Mesenchymal stem cell (in vitro differentiated cells and primary cell): ENCODE measurements at regions not wholly inside any gene's neighbourhood (a gene's known extent, or its start where the extent isn't known, plus 50 kb on each side); places are given as distances from the start of the nearest gene placed in this dataset.

ENCODE experiments used
- DNase-seq: peaks from one replicate; pipeline ENCODE4 v3.0.0-alpha.2; 2013
- H2AFZ ChIP-seq: one replicate; pipeline ENCODE4 v1.6.1; 2013; ENCODE audit warnings: low read depth, mild to moderate bottlenecking, control low read depth, inconsistent platforms, low read length, moderate library complexity
- H2AK5ac ChIP-seq: 2 replicates; pipeline ENCODE4 v1.6.1; 2013; ENCODE audit warnings: low read length, moderate library complexity, mild to moderate bottlenecking, inconsistent platforms; ENCODE audit not compliant: severe bottlenecking
- H2BK120ac ChIP-seq: one replicate; pipeline ENCODE4 v1.6.1; 2013; ENCODE audit warnings: low read depth, mild to moderate bottlenecking, inconsistent platforms, low read length, moderate library complexity
- H2BK12ac ChIP-seq, 2 experiments: one replicate each; pipeline ENCODE4 v1.6.1; 2013; ENCODE audit warnings: inconsistent platforms in 2 of 2, low read length in 2 of 2, mild to moderate bottlenecking in 2 of 2, moderate library complexity in 2 of 2, control low read depth in 1 of 2
- H2BK15ac ChIP-seq: one replicate; pipeline ENCODE4 v1.6.1; 2013; ENCODE audit warnings: mild to moderate bottlenecking, low read depth, inconsistent platforms; ENCODE audit not compliant: poor library complexity, severe bottlenecking
- H2BK5ac ChIP-seq: 2 replicates; pipeline ENCODE4 v1.6.1; 2013; ENCODE audit warnings: low read depth, mild to moderate bottlenecking, low read length, control low read depth, inconsistent platforms; ENCODE audit not compliant: poor library complexity, severe bottlenecking
- H3K14ac ChIP-seq, 2 experiments: one replicate each; pipeline ENCODE4 v1.6.1; 2013; ENCODE audit warnings: inconsistent platforms in 2 of 2, low read length in 2 of 2, control low read depth in 1 of 2, mild to moderate bottlenecking in 1 of 2, moderate library complexity in 1 of 2
- H3K18ac ChIP-seq, 2 experiments: one replicate each; pipeline ENCODE4 v1.6.1; 2013; ENCODE audit warnings: inconsistent platforms in 2 of 2, low read length in 2 of 2, control low read depth in 1 of 2, low read depth in 1 of 2, mild to moderate bottlenecking in 1 of 2
- H3K23ac ChIP-seq, 2 experiments: one replicate each; pipeline ENCODE4 v1.6.1; 2013; ENCODE audit warnings: inconsistent platforms in 2 of 2, low read length in 2 of 2, mild to moderate bottlenecking in 2 of 2, moderate library complexity in 2 of 2, control low read depth in 1 of 2
- H3K27ac ChIP-seq: 2 replicates; pipeline ENCODE4 v1.5.1; 2013; ENCODE audit warnings: mild to moderate bottlenecking, moderate library complexity, low read length, control low read depth, inconsistent platforms; ENCODE audit not compliant: poor library complexity, severe bottlenecking
- H3K27me3 ChIP-seq, 2 experiments: 2 replicates each; pipeline versions ENCODE4 v1.6.1 to v1.7.0; 2013; ENCODE audit warnings: low read length in 2 of 2, mild to moderate bottlenecking in 2 of 2, moderate library complexity in 2 of 2, control low read depth in 1 of 2, inconsistent platforms in 1 of 2; ENCODE audit not compliant: control insufficient read depth in 1 of 2, insufficient read depth in 1 of 2
- H3K36me3 ChIP-seq, 2 experiments: 2 replicates each; pipeline versions ENCODE4 v1.6.1 to v1.7.0; 2013; ENCODE audit warnings: low read length in 2 of 2, control low read depth in 1 of 2, inconsistent platforms in 1 of 2, low read depth in 1 of 2, mild to moderate bottlenecking in 1 of 2; ENCODE audit not compliant: insufficient read depth in 2 of 2, control insufficient read depth in 1 of 2
- H3K4ac ChIP-seq, 2 experiments: one replicate each; pipeline ENCODE4 v1.6.1; 2013; ENCODE audit warnings: inconsistent platforms in 2 of 2, low read length in 2 of 2, mild to moderate bottlenecking in 2 of 2, moderate library complexity in 2 of 2, control low read depth in 1 of 2, low read depth in 1 of 2
- H3K4me1 ChIP-seq: 2 replicates; pipeline ENCODE4 v1.6.1; 2013; ENCODE audit warnings: low read depth, low read length, control low read depth; ENCODE audit not compliant: control insufficient read depth, insufficient read depth
- H3K4me2 ChIP-seq: 2 replicates; pipeline ENCODE4 v1.6.1; 2013; ENCODE audit warnings: low read length, mild to moderate bottlenecking, inconsistent platforms; ENCODE audit not compliant: poor library complexity, severe bottlenecking
- H3K4me3 ChIP-seq, 2 experiments: 2 replicates each; pipeline versions ENCODE4 v1.5.1 to v1.7.0; 2013; ENCODE audit warnings: low read length in 2 of 2, mild to moderate bottlenecking in 2 of 2, control low read depth in 1 of 2, low read depth in 1 of 2; ENCODE audit not compliant: insufficient read depth in 1 of 2
- H3K79me1 ChIP-seq: replicated peaks from 2 replicates; pipeline ENCODE4 v1.6.1; 2013; ENCODE audit warnings: mild to moderate bottlenecking, control low read depth, low read length, inconsistent platforms; ENCODE audit not compliant: poor library complexity, severe bottlenecking
- H3K9ac ChIP-seq: 2 replicates; pipeline ENCODE4 v1.7.0; 2013; ENCODE audit warnings: mild to moderate bottlenecking, low read length, moderate library complexity
- H3K9me3 ChIP-seq: 2 replicates; pipeline ENCODE4 v1.7.0; 2013; ENCODE audit warnings: mild to moderate bottlenecking, low read length; ENCODE audit not compliant: control insufficient read depth
- H4K8ac ChIP-seq: one replicate; pipeline ENCODE4 v1.6.1; 2013; ENCODE audit warnings: inconsistent platforms, mild to moderate bottlenecking, low read length, moderate library complexity
- H4K91ac ChIP-seq: one replicate; pipeline ENCODE4 v1.6.1; 2013; ENCODE audit warnings: mild to moderate bottlenecking, low read length, inconsistent platforms
- WGBS: methylation state at CpG from one replicate; pipeline ENCODE4 v1.1.7; 2013; ENCODE audit warnings: mixed read lengths; 5-methylcytosine and 5-hydroxymethylcytosine counted together

DNA sequence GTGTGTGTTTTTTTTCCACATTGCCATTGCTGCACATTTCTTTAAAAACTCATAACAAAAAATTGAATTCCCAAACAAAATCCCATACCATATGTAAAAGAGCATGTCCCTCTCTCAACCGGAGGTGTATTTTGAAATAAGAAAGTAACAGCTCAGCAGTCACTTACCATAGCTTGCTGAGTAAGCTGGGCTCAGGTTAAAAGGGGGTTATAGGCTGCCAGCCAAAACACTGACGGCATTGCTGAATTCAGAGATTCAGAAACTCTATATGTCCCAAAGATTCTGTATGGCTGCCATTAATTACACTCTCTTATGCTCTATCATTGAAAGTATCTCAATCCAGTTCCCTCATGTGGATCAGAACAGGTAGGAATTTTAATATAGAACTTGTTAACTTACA is 276.0 kb downstream of the FOXG1 start:
- Histone ChIP-seq H2BK120ac (no peak overlapping the region), H3K27ac (no peak overlapping the region), H3K23ac (no peak overlapping the region), H4K91ac (no peak overlapping the region), H2BK5ac (no peak overlapping the region), H3K4ac (no peak overlapping the region), H4K8ac (no peak overlapping the region), H2AK5ac (no peak overlapping the region), H3K36me3 (no peaks in the 10 kb centered on the region), H2BK15ac (no peak overlapping the region), H3K9me3 (no peaks in the 10 kb centered on the region), H2AFZ (no peak overlapping the region), H2BK12ac (no peak overlapping the region), H3K4me1 (no peaks in the 10 kb centered on the region), H3K9ac (no peak overlapping the region), H3K79me1 (no peaks in the 10 kb centered on the region), H3K14ac (no peak overlapping the region), H3K4me3 (no peak overlapping the region), H3K27me3 (no peaks in the 10 kb centered on the region), H3K4me2 (no peak overlapping the region), H3K18ac (no peak overlapping the region)
- 89% methylated on average over 2 of the region's 2 CpGs for WGBS
- no peak for DNase-seq

GRCh38 chr14:29043737-29044136 is 277.1 kb downstream of the FOXG1 start:
- no peaks in the 10 kb centered on the region for H3K9me3 ChIP-seq
- no peaks in the 10 kb centered on the region for H3K79me1 ChIP-seq
- H2BK120ac ChIP-seq: no peak overlapping the region
- no peak overlapping the region for H2BK12ac ChIP-seq
- H3K4ac ChIP-seq: no peak overlapping the region
- H3K18ac ChIP-seq: no peak overlapping the region
- H4K91ac ChIP-seq: no peak overlapping the region
- H4K8ac ChIP-seq: no peak overlapping the region
- DNase-seq: no peak
- H2AK5ac ChIP-seq: no peak overlapping the region
- H3K4me3 ChIP-seq: no peak overlapping the region
- no peak overlapping the region for H2BK5ac ChIP-seq
- no CpG with 5 or more reads among the region's 2 CpGs for WGBS
- H2AFZ ChIP-seq: no peak overlapping the region
- H3K23ac ChIP-seq: no peak overlapping the region
- H3K4me1 ChIP-seq: no peaks in the 10 kb centered on the region
- no peaks in the 10 kb centered on the region for H3K27me3 ChIP-seq
- H2BK15ac ChIP-seq: no peak overlapping the region
- H3K14ac ChIP-seq: no peak overlapping the region
- no peak overlapping the region for H3K4me2 ChIP-seq
- no peaks in the 10 kb centered on the region for H3K36me3 ChIP-seq
- no peak overlapping the region for H3K27ac ChIP-seq
- no peak overlapping the region for H3K9ac ChIP-seq

DNA sequence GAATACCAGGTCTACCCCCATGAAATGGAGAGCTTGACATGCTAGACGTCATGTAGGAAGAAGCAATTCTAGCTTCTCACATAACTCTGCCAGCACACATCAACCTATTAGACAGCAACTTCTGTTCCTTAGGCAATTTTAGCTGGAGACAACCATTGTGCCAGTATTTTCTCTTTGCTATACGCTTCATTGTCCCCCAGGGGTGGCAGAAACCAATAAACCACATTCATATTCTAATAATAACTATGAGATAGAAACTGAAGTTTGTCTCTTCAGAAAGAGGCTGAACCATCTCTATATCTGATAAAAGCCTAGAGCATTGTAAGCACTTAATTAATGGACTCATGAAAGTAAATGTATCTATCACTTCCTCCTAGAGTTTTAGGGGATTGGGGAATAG is 278.6 kb downstream of the FOXG1 start:
- Histone ChIP-seq H3K79me1 (no peaks in the 10 kb centered on the region), H3K14ac (no peak overlapping the region), H3K9me3 (peaks cover 6% of the 10 kb centered on the region), H4K8ac (no peak overlapping the region), H3K4me2 (no peak overlapping the region), H4K91ac (no peak overlapping the region), H2BK120ac (no peak overlapping the region), H2BK12ac (no peak overlapping the region), H3K23ac (no peak overlapping the region), H3K18ac (no peak overlapping the region), H3K4me3 (no peak overlapping the region), H2BK5ac (no peak overlapping the region), H2AK5ac (no peak overlapping the region), H3K27ac (no peak overlapping the region), H2AFZ (no peak overlapping the region), H3K4ac (no peak overlapping the region), H3K27me3 (no peaks in the 10 kb centered on the region), H3K36me3 (no peaks in the 10 kb centered on the region), H3K4me1 (no peaks in the 10 kb centered on the region), H2BK15ac (no peak overlapping the region), H3K9ac (no peak overlapping the region)
- 100% methylated on average over 1 of the region's 2 CpGs for whole genome bisulfite sequencing
- no peak for DNase-seq

GRCh38 chr14:29054119-29054518 is 287.5 kb downstream of the FOXG1 start:
- H3K36me3 ChIP-seq: no peaks in the 10 kb centered on the region
- H3K4me3 ChIP-seq: no peak overlapping the region
- no peak overlapping the region for H2BK12ac ChIP-seq
- H3K79me1 ChIP-seq: no peaks in the 10 kb centered on the region
- H3K4me1 ChIP-seq: no peaks in the 10 kb centered on the region
- no peak overlapping the region for H2AK5ac ChIP-seq
- no peak overlapping the region for H3K4ac ChIP-seq
- no peak overlapping the region for H3K9ac ChIP-seq
- no peak overlapping the region for H2AFZ ChIP-seq
- no peak overlapping the region for H3K4me2 ChIP-seq
- H3K18ac ChIP-seq: no peak overlapping the region
- H2BK120ac ChIP-seq: no peak overlapping the region
- no peak overlapping the region for H3K14ac ChIP-seq
- H3K27ac ChIP-seq: no peak overlapping the region
- H2BK15ac ChIP-seq: no peak overlapping the region
- H4K8ac ChIP-seq: no peak overlapping the region
- no peaks in the 10 kb centered on the region for H3K27me3 ChIP-seq
- H3K23ac ChIP-seq: no peak overlapping the region
- peaks cover 13% of the 10 kb centered on the region for H3K9me3 ChIP-seq
- no peak overlapping the region for H2BK5ac ChIP-seq
- 63% methylated on average over 2 of the region's 2 CpGs for WGBS
- no peak for DNase-seq
- H4K91ac ChIP-seq: no peak overlapping the region
